HG03520 (cell line): ENCODE measurements at regions not wholly inside any gene's neighbourhood (a gene's known extent, or its start where the extent isn't known, plus 50 kb on each side); places are given as distances from the start of the nearest gene placed in this dataset.

Experiments used
- ATAC-seq: cut with Tn5 transposase; IDR thresholded peaks from one replicate; pipeline ENCODE4 v1.9.1; 2021; ENCODE audit warnings: mild to moderate bottlenecking, moderate library complexity; ENCODE audit not compliant: unreplicated experiment

GRCh38 chr21:39060485-39061083 is 122.7 kb downstream of the PSMG1 start:
- ATAC-seq = no peak

DNA sequence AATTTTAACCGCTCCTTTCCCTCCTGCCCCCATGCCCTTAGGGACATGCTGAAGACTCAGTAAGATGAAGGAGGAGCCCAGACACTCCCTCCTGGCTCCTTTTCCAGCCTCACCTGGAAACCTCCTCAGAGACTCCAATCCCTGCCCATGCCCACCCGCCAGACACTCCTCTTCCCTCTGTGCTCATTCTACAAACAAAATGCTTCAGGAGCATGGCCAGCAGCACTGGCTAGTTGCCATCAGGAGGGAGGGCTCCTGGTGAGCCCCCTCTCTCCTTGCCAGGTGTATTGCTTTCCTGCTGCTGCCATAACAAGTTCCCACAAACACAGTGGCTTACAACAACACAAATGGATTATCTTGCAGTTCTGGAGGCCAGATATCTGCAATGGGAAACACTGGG is 126.1 kb downstream of the PSMG1 start:
- no peak for ATAC-seq

DNA sequence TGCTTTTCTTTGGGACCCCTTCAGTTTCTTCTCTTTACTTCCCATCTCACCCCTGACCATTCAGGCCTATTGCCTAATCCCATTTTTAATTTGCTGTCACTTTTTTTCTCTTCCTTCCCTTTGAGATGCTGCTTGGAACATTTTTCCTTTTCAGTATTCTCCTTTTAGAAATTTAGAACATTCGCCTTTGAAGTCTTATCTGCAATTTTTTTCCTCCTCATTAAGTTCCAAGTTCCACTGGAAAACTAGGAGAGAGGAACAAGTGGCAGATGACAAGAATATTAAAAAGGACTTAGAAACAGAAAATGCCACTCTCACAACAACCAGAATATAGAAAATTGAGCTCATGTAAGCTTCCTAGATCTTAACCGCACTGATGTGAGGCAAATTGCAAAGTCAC is 126.6 kb downstream of the PSMG1 start:
- ATAC-seq = no peak

DNA sequence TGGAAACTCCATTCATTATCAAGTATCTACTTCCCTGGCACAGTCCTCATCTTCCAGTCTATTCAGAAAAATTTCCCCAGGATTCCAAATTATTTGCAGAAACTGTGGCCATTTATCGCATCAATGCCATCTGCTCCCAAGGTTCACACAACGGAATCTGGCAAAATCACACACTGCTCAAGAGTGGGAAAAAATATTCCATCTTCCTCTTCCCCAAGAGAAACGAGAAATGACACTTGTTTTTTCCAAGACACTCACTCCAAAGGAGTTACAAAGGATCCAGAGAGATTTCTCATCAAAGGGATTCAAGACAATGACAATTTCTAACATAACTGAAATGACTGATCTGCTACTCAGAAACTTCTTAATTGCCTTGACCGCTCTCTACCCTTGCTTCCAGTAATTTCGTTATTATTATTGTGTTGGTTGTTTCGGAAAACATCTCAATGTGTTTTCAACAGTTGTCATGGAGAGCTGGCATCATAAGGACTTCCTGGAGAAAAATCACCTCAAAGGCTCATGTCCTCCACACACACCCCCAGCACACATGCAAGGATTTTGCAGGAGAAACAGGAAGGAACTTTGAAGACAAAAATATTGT is 128.0 kb downstream of the PSMG1 start:
- no peak for ATAC-seq

- no peak for ATAC-seq
These were observed 129.2 kb downstream of the PSMG1 start for GRCh38 chr21:39054066-39054465.

DNA sequence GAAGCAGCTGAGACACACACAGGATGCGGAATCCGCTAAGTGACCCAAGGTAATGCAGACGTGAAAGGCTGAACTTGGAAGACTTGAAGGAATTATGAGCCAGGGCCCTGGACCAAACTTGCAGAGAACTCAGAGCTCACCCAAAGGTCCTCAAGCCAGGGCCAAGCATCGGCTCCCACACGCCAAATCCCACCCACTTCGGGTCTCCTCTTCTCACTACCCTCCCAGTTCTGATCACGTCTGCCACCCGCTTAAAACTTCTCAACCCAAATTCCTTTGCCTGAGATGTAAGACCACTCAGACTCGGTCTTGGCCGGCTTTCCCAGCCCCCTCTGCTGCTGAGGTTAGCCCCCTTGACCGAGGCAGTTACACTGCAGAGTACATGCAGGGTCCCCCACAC is 130.1 kb downstream of the PSMG1 start:
- no peak for ATAC-seq

GRCh38 chr21:39052718-39053117 is 130.5 kb downstream of the PSMG1 start:
- ATAC-seq = no peak

- ATAC-seq = no peak
These were observed 131.7 kb downstream of the PSMG1 start for GRCh38 chr21:39051588-39051949.

- ATAC-seq = no peak
These were observed 132.2 kb downstream of the PSMG1 start for GRCh38 chr21:39050841-39051587.

GRCh38 chr21:39048574-39048973 is 134.7 kb downstream of the PSMG1 start:
- no peak for ATAC-seq

- ATAC-seq = no peak
These were observed 135.2 kb downstream of the PSMG1 start for GRCh38 chr21:39048064-39048463.

GRCh38 chr21:39047046-39047445 is 136.2 kb downstream of the PSMG1 start:
- no peak for ATAC-seq

DNA sequence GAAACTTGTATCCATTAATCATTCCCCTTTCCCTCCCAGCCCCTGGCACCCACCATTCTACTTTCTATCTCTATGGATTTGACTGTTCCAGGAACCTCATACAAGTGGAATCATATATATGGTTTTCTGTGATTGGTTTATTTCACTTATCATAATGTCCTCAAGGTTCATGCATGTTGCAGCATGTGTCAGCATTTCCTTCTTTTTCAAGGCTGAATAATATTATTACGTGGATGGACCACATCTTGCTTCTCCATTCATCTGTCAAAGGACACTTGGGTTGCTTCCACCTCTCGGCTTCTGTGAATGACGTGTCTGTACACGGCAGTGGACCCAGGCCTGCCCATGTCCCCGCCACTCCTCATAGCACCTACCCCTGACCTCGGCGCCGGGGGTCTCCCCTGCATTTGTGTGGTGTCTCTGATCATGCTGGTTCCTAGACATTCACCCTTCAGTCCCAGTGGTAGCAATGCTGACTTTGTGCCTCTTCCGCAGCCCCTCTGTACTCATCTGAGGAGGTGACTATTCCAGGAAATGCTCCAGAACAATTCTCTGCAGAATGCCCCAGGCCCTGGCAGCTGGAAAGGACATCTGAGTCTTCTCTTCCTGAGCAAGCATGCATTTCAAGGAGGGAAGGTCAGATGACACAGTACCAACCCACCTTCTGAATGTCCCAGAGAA is 136.9 kb downstream of the PSMG1 start:
- ATAC-seq = no peak

GRCh38 chr21:39041816-39042215 is 141.4 kb downstream of the PSMG1 start:
- ATAC-seq = no peak

GRCh38 chr21:39040494-39041110 is 142.6 kb downstream of the PSMG1 start:
- ATAC-seq = no peak

GRCh38 chr21:39037807-39038405 is 145.3 kb downstream of the PSMG1 start:
- ATAC-seq = no peak

- ATAC-seq = no peak
These were observed 146.7 kb downstream of the PSMG1 start for GRCh38 chr21:39036581-39036980.

GRCh38 chr21:39034590-39035536 is 148.4 kb downstream of the PSMG1 start:
- ATAC-seq = no peak

DNA sequence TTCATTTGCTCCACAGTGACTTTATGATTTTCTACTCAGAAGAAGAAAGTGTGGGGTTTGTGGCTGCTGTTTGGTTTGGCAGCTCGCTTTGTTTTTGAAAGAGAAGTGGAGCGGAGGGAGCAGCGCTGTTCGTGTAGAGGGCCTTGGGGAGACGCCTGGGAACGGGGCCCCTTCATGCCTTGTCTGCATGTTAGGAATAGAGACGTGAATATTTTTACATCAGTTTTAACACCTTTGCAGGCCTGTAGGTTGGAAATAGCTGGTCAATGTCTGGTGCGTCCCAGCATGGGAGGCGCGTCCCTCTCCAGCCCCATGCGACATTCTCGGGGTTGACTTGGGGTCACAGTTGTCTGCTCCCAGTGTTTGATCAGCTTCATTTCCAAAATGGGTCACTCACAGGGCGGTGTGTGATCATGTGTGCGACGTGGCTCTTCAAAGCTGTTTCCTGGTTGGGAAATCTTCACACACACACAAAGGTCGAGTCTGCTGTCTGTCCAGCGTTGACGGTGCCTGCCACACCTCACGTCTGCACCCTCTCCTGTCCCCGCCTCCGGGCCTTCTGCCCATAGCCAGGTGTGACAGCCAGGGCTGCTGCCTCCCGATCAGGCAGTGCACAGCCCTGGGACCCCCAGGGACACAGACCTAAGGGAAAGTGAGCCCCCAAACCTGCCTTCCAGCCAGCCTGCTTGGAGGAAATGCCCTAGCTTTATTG is 149.2 kb downstream of the PSMG1 start:
- no peak for ATAC-seq
